Activated naive CD4-positive, alpha-beta T cell treated with Interleukin-2 at 50 U/mL for 16 hours (primary cell): ENCODE measurements at regions not wholly inside any gene's neighbourhood (a gene's known extent, or its start where the extent isn't known, plus 50 kb on each side); places are given as distances from the start of the nearest gene placed in this dataset.

ENCODE experiments used
- DNase-seq: peaks from one replicate; pipeline ENCODE4 v3.0.0-alpha.2; 2020

DNA sequence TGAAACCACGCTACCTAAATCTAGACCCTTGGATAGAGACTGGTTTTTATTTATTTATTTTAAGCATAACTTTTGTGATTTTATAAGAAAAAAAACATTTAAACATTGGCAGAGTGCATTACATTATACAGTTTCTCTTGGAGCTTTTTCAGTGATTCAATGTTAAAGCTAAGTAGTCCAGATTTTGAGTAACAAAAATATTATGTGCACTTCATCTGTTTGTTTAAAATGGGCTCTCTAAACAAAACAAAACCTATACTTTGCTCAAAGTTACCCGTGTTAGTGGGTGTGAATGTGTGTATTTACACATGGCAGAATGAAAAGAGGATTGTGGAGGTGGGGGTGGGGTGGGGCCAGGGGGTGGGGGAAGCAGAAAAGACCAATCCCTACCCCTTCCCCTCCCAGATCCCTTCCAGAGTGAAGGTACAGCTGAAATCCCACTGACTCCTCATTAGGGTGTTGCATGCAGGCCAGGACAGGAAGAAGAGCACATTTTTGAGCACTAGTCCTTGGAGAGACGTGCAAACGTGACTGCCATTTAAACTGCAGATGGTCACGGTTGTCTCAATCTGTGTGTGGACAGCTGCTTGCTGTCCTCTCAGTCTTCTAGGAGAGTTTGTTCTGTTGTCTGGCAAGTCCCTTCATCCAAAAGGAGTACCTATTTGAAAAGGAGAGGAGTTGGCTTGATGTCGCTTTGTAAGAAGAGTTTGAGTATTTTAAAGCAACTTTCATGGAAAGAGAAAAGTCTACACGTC is 303.0 kb downstream of the ICOS start:
- no peak for DNase-seq

DNA sequence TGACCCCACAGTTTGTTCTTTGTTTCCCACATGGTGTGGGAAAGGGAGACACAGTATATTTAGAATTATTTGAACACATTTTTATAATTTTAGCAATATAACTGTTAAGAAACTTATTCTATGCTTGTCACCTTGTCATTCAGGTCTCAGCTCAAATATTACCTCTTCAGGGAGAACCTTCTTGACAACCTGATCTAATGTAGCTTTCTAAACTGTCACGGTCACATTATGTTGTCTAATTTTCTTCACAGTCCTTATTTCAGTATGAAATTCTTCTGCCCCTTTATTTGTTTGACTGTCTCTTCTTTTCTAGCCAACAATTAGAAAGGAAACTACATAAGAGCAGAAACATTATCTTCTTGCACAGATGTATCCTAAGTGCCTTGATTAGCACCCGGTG is 304.3 kb upstream of the PARD3B start:
- no peak for DNase-seq

DNA sequence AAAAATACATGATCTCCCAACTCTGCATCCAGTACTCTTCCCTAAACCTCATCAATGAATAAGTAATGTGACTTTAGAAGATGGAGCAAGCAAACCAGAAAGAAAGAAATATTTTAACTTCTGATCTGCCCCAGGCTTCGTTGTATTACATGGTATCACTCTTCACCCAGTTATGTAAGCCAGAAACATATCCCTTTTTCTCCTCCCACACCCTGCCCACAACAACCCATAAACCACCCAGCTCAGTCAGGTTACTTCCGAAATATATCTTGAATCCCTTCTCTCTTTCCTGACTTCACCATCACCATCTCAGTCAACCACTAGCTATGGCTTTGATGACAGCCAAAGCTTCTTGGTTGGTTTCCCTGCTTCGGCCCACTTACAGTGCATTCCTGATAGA is 295.8 kb upstream of the PARD3B start:
- DNase-seq: no peak

DNA sequence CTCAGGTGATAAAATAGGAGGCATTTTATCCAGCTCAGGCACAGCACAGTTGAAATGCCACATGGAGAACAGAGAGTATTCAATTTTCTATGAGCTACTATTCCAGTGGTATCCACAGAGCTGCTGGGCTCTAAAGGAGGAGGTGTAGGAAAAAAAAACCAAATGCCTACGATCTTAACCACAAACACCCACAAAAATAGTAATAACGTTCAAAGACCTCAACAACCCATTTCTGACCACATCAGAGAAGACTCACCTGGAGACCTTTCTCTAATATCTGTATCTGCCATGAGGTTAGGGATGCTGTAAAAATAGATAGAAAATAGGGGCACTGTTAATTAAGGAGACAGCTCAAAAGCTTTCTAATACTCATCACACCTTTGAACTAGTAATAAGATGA is 294.6 kb upstream of the PARD3B start:
- DNase-seq: no peak

DNA sequence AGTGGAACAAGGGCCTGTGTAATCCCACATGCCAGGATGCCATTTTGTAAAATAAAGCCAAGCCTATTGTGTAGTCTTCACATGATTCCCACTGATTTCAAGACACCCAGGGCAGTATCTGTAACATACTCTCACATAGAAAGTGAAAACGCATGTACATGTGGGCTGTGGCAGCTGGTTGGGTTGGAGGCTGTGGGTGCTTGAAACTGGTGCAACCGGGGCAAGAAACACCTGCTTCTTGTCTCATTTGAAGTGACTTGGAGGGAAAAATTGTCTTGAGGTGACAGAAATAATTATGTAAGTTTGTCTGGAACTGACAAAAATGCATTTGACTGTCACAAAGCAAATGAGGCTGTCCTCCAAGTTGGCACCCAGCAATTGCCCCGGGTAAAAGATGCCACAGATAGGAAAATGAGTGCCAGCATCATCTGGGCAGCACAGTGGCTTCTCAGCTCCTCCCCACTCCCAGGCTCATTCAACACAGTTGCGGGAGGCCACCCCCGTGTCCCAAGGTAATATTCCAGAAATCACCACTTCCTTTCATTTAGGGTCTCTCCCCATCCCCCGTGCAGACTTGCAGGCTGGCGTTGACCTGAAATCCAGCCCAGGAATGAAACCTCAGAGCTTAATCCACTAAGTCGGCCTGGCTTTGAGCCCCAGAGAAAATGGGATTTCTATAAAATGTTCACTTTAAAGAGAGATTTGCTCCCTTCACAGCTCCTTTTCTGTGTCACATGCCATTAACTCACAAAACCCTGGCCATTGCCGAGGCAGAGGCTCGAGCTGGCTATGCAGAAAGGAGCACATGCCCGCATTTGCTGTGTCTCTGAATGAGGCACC is 293.9 kb upstream of the PARD3B start:
- no peak for DNase-seq

DNA sequence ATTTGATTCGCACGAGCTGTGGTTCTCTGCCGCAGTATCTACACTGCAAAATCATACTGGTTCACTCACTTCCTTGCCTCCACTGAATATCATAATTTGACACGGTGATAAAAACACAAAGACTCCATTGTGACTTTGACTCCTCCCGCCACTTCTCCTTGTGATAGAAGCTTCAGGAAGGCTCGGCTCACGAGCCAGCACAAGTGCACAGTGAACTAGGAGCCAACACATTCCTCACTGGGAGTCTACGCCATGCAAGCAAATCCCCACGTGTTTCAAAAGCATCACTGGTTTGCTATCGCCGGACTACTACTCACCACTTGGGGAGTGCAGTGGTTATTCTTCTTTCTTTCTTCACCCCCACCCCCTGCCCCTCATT is 293.3 kb upstream of the PARD3B start:
- no peak for DNase-seq

DNA sequence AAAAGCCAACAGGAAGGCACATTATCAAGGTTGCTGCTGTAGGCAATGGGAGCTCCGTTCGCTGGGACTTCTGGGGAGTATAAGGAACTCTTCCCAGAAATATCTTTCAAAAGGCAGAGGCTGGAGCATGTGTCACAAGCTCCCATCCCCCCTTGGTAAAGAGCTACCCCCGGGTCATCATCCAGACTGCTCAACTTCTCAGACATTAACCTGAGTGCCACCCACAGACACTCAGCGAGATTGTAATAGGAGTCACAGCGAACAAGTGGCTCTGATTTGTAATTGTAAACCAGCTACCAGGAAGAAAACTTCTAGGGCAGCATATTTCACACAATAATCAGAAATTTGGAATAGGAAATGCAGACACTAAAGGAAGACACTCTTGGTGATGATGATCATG is 290.2 kb upstream of the PARD3B start:
- no peak for DNase-seq

DNA sequence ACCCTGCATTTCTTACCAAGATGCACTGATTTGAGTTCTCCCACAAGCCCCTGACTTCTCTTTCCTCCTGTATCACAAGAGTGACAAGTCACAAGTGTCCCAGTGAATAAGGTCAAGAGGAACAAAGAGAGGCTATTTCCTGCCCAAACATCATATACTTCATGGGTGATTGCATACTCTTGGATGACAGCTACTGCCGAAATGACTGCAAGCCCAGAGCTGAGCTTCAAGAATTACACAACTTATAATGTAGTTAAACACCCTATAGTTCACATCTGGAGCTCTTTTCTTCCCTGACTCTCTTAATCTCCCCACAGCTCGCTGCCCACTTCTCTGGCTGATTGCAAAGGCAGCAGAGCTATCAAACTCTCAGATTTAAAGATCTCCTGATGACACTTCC is 289.7 kb upstream of the PARD3B start:
- no peak for DNase-seq

DNA sequence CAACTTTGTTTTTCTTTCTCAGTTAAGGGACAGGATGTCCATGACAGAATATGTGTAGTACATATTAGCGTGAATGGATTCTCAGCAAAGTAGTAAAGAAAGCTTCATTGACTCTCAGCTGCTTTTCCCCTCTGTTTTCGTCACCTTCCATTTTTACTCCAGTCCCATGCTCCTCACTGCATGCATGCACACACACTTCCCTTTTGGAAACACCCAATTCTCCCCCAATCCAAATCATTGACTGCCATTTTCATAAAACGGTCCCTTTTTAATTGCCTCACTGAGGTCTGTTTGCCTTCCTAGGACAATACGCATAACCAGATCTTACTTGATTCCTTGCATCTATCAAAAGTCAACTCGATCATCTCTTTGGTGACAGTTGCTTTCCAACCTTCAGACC is 287.5 kb upstream of the PARD3B start:
- no peak for DNase-seq

DNA sequence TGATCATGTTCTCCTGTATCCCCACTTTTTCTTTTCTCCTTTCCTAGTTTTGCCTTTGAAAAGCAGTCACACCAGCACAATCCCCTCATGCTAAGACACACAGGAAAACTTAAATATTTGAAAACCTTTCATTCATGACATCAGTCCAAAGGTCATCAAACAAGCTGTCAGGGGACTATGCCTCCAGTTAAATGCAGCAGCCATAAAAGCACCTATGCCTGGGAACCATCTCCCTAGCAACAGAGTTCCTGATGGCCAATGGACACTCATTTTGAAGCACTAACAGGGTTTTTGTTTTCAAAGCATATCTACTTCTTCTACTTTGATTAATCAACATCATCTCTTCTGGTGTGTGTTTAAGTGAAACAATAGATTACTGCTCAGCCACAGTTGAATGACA is 286.4 kb upstream of the PARD3B start:
- no peak for DNase-seq

DNA sequence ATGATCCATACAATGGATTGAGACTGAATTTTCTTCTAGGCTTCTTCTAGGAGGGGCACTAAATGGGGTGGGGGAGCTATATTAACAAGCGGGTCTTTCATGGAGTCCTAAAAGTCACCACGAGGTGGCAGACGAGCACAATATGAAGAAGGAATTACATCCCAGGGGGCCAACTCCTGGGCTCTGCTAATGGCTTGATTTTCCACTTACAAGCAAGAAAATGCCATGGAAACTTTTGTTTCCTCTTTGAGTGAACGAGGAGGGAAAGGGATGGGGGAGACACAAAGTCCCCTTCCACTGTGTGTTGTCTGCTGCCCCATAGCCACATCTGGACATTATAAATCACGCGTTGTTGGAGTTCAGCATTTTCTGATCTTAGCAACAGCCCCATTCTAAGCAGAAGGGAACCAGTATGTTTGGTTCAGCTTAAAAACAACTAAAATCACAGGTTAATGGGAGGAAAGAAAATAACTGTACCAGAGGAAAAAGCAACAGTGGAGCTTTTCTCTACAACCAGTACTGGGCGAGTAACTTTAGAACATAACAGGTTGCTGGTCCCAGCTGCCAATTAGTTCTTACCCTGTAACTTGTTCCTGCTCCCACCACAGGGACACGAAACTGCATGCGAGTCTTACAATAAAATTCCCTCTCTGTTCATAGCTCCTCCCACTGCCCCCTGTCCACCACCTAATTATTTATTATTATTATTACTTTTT is 285.0 kb upstream of the PARD3B start:
- peak; percentile 21 for DNase-seq

DNA sequence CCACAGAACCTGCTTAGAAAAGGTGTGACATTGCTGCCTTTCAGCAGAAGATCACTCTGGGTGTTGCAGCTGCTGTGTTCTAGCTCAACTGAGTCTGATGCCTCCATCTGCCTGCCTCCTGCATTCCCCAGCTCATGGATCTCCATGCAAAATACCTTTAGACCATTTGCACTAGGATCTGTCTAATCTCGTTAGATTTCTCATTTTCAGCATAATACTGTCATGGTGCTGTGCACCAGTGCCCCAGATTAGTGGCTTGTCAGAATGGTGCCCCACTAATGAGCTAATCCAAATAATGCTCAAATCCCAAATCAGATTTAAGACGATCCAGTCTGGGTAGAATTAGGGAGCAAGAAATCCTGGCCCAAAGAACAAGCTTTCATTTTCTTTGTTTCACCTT is 284.4 kb upstream of the PARD3B start:
- no peak for DNase-seq

DNA sequence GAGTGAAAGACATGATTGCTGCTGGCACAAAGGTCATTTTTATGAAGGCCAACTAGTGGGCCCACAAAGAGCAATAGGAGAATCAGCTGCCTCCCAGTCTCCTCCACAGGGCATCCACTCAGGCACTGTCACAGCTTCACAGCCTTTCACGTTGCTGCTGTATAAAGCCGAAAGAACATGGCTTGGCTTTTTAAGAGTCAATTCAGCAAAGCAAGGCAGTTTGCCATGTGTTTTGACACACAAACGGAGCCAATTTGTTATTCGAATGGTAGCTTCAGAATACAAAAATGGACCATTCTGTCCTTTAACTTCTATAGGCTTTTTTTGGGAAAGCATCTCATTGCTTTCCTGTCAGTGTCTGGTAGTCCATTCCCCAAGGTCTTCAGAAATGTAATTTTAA is 283.4 kb upstream of the PARD3B start:
- DNase-seq: no peak

DNA sequence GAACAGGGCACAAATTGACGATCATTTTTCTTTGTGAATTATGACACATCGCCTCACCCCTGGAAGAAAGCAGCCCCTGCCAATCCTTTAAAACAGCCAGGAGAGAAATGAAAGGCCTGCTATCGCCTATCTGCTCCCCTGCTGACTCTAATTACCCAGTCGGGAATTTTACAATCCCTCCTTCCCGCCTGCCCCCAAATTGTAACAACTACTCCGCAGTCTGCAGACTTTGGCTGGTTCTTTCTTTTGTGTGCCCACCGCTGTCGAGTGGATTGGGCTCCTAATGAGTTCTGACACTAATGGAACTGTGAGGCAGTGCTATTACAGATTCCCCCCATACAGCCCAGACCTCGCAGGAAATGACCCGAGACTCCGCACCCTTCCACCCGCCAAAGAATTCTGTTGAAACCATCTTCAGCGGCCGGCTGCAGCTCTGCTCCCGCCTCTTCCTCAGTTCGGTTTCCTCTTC is 281.2 kb upstream of the PARD3B start:
- DNase-seq: no peak

DNA sequence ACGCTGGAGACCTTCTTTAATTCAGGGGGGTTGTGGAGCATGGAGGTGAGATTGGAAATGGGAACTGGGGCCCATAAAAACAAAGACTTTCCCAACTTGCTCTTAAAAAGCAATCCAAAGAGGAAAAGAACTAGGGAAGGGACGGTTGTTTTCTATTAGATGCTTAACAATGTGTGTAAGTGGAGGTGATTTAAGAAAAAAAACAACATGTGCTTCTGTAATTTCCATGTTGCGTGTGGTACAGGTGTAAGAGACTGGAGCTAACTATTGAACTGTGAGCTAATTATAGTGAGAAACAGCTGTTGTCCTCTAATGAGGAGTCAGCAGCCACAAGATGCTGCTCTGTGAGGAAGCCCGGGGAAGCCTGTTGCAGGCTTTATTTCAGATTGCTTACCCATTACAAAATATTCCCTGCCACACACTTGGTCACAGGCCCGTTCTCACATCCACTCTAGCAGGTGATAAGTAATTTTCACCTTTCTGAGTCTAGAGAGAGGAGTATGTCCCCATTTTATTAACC is 280.6 kb upstream of the PARD3B start:
- DNase-seq: no peak

DNA sequence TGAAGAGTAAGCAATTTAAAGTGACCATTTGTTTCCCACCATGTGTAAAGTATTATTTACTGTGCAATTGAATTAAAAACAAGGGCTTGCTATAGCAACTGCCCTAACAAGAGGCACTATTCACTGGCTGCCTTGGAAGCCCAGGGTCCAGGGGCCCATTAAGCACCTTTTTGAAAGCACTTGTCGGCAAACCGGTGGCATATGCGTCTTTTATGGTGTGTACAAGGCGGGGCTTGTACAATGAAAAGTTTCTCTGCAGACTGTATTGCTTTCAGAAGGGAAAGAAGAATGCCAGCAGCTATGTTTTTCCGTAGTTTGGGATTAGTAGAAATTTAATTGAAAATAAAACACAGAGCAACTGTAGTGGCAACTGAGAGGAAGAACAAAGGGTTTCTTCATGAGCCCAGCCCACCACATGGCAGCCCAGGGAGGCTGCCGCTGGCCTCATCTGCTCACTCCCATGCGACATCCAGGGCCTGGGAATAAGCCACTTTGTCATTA is 279.5 kb upstream of the PARD3B start:
- DNase-seq: no peak

DNA sequence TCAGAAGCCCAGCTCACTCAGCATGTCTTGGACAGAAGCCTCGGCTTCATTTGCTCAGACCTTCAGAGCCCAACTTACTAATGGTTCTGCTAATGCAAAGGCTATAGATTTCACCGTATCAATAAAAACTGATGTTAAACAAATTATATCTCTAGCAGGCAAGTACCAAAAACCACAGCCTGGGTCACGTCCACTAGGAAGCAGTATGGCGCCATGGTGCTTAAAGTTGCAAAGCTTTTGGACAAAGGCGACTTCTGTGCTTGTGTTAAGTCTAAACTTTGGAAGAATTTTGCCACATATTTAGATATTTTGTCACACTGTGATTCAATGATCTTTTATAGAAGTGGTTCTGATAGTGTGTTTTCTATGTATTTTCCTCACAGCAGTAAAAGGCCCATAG is 276.8 kb upstream of the PARD3B start:
- no peak for DNase-seq

DNA sequence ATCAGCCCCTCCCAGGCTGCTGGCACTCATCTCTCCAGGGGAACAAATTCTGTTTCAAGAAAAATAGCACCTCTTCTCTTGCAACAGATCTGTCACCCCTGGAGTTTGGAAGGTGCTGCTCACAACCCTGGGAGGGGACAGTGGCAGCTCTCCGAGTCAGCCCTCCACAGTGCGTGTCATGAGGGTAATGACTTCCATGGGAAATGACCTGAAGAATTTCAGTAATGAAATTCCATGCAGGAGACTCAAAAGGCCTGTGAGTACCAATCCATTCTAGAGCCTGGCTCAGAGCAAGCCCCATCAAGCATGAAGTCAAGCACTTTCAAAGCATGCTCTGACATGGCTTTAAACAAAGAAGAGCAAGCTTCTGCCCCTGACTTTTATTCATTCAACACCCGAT is 276.3 kb upstream of the PARD3B start:
- DNase-seq: no peak

DNA sequence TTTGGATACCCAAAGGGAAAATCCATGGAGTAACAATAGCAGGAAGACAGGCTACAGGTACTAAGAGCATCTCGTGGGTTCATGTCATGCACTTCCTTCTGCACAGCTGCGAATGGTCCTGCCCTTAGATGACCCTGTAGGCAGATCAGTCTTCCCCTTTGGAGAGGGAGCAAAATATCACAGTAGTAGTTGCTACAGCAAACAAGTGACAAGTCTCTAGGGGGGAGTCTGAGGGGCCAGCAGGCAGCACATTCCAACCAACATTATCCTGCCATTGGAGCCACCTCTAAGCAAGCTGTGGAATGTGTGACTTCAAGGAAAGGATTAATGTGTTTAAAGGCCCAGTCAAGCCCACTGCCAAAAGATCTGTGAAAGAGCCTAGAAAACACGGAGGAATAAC is 273.2 kb upstream of the PARD3B start:
- no peak for DNase-seq

DNA sequence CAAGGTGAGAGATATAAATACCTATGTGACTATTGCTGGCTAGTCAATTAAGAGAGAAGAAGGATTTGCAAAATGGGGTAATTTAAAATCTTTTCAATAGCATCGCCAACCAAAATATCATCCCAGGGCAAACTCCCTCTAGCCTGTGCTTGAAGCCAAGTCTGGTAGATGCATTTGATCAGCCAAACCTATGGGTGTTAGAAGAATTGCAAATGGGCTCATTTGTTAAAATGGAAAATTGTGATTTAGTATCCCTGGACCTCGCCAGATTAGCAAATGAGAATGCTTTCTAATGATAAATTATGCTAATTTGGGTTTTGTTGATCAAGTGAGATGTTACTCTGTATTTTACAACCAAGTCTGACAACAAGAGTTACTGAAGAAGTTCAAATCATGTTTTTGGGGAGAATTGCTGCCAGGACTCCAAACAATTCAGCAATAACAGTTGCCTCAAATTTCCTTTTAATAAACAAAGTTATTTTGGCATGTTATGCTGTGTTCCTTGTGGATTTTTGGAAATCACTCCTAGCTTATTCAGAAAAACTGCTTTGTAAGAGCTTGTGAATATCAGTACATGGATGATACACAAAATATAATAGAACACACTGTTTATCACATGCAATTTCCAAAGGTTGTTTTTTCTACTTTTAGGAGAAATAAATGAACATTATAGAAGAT is 272.5 kb upstream of the PARD3B start:
- no peak for DNase-seq

DNA sequence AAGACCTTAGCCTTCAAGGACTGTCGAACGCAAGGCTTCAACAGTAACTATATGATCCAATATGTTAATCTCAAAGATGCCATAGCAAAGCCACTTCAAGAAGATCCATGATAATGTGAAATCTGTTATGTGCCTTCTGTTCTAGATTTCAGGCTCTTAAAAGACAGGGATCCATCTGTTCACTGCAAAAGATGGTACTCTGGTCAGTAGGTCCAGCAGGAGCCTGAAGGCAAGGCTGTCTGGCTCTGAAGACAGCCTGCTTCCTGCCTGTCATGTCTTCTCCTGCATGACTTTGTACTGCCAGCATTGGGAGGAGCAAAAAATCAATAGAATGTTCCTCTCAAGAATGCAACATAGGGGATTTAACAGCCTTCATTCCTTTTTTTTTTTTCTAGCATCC is 270.8 kb upstream of the PARD3B start:
- no peak for DNase-seq

DNA sequence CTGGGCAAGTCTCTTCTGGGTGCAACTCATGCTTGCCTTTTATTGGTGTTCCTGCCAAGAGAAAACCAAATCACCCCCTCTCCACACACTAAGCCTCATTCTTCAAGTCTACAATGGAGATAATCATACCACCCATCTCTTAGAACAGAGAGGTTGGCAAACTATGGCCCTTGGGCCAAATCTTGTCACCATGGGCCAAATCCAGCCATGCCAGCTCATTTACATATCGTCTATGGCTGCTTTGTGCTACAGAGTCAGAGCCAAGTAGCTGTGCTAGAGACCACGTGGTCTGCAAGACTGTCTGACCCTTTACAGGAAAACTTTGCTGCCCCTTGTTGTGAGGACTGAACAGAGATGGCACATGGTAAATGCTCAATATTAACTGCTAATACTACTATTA is 270.3 kb upstream of the PARD3B start:
- DNase-seq: no peak

DNA sequence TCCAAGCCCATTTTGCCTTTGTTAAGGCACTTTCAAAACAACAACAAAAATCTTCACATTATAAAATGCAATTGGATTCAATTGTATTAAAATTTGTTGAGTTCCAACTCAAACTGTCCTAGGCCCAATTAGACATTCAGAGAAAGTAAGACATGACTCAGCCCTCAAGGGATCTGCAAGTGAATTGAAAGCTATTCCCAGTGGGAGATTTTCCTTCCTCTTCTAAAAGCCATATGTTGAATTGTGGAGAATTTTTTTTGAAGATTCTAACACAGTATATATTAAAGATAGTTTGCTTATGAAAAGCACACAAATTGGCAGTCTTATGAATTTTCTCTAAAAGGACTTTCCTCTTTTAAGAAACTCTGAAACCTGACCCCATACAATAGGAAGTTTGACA is 268.0 kb upstream of the PARD3B start:
- DNase-seq: no peak
